ENCODE measurements at regions not wholly inside any gene's neighbourhood (a gene's known extent, or its start where the extent isn't known, plus 50 kb on each side); places are given as distances from the start of the nearest gene placed in this dataset.

DNA sequence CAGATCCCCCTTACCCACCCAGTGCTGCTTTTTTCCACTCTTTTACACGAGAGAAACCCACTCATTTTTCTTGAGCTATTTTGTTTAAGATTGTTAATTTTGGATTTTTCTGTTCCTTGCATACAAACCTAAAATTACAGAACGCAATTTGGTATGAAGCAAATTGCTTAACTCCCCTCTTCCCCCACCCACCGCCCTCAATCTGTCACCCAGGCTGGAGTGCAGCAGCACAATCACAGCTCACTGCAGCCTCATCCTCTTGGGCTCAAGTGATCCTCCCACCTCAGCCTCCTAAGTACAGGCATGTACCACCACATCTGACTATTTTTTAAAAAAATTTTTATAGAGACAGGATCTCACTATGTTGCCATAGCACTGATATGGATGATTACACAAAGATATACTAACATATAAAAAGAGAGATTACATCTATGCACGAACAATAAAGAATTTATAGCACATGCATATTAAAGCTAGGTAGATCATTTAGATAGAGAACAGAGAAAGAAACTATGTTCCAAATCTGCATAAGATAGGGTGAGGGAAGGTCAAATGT lies 203.6 kb downstream of the PIK3R1 start:
- no peak for DNase-seq (ENCODE audit: low read depth)
- H3K4me3 ChIP-seq (ENCODE audit: low read depth, low read length): no peak overlapping the region
- TF ChIP-seq, protein P1, sequence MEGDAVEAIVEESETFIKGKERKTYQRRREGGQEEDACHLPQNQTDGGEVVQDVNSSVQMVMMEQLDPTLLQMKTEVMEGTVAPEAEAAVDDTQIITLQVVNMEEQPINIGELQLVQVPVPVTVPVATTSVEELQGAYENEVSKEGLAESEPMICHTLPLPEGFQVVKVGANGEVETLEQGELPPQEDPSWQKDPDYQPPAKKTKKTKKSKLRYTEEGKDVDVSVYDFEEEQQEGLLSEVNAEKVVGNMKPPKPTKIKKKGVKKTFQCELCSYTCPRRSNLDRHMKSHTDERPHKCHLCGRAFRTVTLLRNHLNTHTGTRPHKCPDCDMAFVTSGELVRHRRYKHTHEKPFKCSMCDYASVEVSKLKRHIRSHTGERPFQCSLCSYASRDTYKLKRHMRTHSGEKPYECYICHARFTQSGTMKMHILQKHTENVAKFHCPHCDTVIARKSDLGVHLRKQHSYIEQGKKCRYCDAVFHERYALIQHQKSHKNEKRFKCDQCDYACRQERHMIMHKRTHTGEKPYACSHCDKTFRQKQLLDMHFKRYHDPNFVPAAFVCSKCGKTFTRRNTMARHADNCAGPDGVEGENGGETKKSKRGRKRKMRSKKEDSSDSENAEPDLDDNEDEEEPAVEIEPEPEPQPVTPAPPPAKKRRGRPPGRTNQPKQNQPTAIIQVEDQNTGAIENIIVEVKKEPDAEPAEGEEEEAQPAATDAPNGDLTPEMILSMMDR (IDR thresholded peaks at IDR 0.05; ENCODE audit: insufficient read depth, low read depth, low read length): no peak

DNA sequence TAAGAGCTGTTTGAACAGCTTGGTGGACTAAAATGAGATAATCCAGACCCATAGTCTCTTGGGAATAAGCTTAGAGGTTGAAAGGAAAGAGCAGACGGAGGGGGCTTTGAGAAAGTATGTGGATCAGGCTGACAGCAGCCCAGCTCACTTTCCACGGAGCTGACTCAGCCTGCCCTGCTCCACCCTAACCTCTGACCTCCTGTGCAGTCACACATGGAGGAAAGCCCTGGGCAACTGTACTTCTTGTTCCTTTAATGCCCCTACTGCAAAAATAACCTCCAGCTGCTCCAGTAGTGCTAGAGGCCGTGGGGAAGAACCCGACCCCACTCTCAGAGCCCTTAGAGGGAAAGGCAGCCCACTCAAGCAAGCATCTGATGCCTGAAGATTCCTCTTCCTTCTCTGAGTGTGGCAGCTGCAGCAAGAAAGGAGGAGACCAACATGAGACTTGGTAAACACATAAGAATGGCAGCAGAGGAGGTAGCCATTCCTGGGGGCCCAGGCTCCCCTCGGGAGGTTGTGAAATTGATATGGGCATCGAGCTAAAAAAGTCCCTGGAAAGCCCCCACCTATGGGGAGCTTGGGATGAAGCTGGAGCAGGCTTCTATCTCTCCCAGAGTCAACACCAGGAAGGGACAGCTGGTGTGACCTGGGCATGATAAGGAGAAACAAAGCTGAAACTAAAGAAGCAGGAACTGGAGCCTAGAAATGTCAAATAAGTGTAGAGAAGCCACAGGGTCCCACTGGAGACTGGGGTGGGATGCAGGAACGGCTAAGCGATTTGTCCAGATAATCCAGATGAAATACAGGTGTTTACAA lies 204.3 kb downstream of the PIK3R1 start:
- peak; percentile 96 for DNase-seq (ENCODE audit: low read depth)
- TF ChIP-seq, protein P1 (IDR thresholded peaks at IDR 0.05; ENCODE audit: insufficient read depth, low read depth, low read length): no peak
- no peak overlapping the region for H3K4me3 ChIP-seq (ENCODE audit: low read depth, low read length)

GRCh38 chr5:68420476-68421344 lies 205.2 kb downstream of the PIK3R1 start:
- DNase-seq (ENCODE audit: low read depth): peak; percentile 42
- TF ChIP-seq, protein P1 (IDR thresholded peaks at IDR 0.05; ENCODE audit: insufficient read depth, low read depth, low read length): no peak

GRCh38 chr5:68421485-68422220 lies 206.1 kb downstream of the PIK3R1 start:
- no peak overlapping the region for H3K4me3 ChIP-seq (ENCODE audit: low read depth, low read length)
- DNase-seq (ENCODE audit: low read depth): no peak
- TF ChIP-seq, protein P1 (IDR thresholded peaks at IDR 0.05; ENCODE audit: insufficient read depth, low read depth, low read length): no peak

More at GRCh38 chr5:68420476-68421344, 205.2 kb downstream of the PIK3R1 start:
- no peak overlapping the region for H3K4me3 ChIP-seq (ENCODE audit: low read depth, low read length)

GRCh38 chr5:68423154-68423811 lies 207.7 kb downstream of the PIK3R1 start:
- TF ChIP-seq, protein P1 (IDR thresholded peaks at IDR 0.05; ENCODE audit: insufficient read depth, low read depth, low read length): no peak
- peak; percentile 23 for DNase-seq (ENCODE audit: low read depth)
- H3K4me3 ChIP-seq (ENCODE audit: low read depth, low read length): no peak overlapping the region

Data from fibroblast of villous mesenchyme (primary cell).